ENCODE measurements at regions not wholly inside any gene's neighbourhood (a gene's known extent, or its start where the extent isn't known, plus 50 kb on each side); places are given as distances from the start of the nearest gene placed in this dataset.

GRCh38 chr18:78883501-78883900 lies 96.1 kb upstream of the SALL3 start:
- no peak for DNase-seq

- DNase-seq = no peak
Observed at GRCh38 chr18:78884502-78884901, 95.1 kb upstream of the SALL3 start.

- no peak for DNase-seq
Observed at GRCh38 chr18:78889250-78889649, 90.4 kb upstream of the SALL3 start.

GRCh38 chr18:78890388-78890787 lies 89.2 kb upstream of the SALL3 start:
- no peak for DNase-seq

- no peak for DNase-seq
Observed at GRCh38 chr18:78891185-78891762, 88.3 kb upstream of the SALL3 start.

- DNase-seq = no peak
Observed at GRCh38 chr18:78892177-78892576, 87.4 kb upstream of the SALL3 start.

- no peak for DNase-seq
Observed at GRCh38 chr18:78892721-78893120, 86.9 kb upstream of the SALL3 start.

- no peak for DNase-seq
Observed at GRCh38 chr18:78893281-78894032, 86.2 kb upstream of the SALL3 start.

- no peak for DNase-seq
Observed at GRCh38 chr18:78894033-78894305, 85.6 kb upstream of the SALL3 start.

GRCh38 chr18:78895207-78896001 lies 84.2 kb upstream of the SALL3 start:
- DNase-seq = no peak

GRCh38 chr18:78896111-78896905 lies 83.3 kb upstream of the SALL3 start:
- no peak for DNase-seq

GRCh38 chr18:78898066-78898465 lies 81.6 kb upstream of the SALL3 start:
- DNase-seq = no peak

- no peak for DNase-seq
Observed at GRCh38 chr18:78898635-78899034, 81.0 kb upstream of the SALL3 start.

- no peak for DNase-seq
Observed at GRCh38 chr18:78899241-78899640, 80.4 kb upstream of the SALL3 start.

GRCh38 chr18:78900938-78901909 lies 78.4 kb upstream of the SALL3 start:
- no peak for DNase-seq

- no peak for DNase-seq
Observed at GRCh38 chr18:78901923-78902794, 77.5 kb upstream of the SALL3 start.

- DNase-seq = no peak
Observed at GRCh38 chr18:78902795-78903435, 76.7 kb upstream of the SALL3 start.

GRCh38 chr18:78903436-78904178 lies 76.0 kb upstream of the SALL3 start:
- DNase-seq = no peak

- DNase-seq = no peak
Observed at GRCh38 chr18:78904179-78904531, 75.5 kb upstream of the SALL3 start.

- DNase-seq = no peak
Observed at GRCh38 chr18:78905334-78905733, 74.3 kb upstream of the SALL3 start.
